GM10266 (cell line): ENCODE measurements at regions not wholly inside any gene's neighbourhood (a gene's known extent, or its start where the extent isn't known, plus 50 kb on each side); places are given as distances from the start of the nearest gene placed in this dataset.

ENCODE experiments used
- DNase-seq: peaks from one replicate; pipeline ENCODE4 v3.0.0; 2012; ENCODE audit errors: extremely low spot score
- CTCF ChIP-seq: IDR thresholded peaks from 2 replicates; pipeline ENCODE4 v1.5.1; 2012; ENCODE audit warnings: mild to moderate bottlenecking, low read depth; ENCODE audit not compliant: control insufficient read depth, insufficient read depth; ENCODE audit errors: missing control alignments

DNA sequence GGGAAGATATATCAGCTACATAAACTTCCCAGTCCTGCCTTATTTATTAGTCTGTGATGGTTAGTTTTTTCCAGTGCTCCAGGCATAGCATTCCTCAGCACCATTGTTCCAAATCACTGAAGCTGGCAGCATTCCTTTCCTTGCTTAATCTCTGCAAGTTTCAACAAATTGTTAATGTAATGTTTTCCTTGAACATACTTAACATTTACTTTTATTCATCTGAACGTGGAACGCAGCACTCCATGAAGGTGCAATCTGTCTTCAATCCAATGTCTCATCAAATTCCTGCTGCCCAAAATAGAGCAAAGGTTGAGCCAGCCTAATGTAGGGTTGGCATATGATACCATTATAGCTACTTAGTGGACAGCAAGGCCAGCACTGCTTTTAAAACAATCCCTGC, 441.1 kb upstream of the RBFOX1 start:
- no peak for DNase-seq
- TF ChIP-seq CTCF = no peak

DNA sequence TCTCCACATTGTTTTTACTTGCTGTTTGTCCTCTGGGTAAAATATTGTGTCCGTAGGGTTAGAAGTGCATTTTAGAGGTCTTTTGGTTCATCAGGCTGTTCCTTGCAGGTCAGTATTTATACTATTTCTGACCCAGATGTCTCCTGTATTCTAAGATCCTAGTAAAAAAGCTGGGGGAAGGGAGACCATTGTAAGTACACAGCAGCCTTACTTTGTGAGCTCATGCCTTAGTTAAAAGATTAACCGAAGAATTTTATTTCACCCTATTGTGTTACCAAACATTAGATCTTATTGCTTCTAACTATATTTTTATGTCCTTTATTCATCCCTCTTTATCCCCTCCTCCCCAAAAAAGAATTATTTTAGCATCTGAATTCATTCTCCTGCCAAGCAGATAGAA, 444.1 kb upstream of the RBFOX1 start:
- DNase-seq = no peak
- no peak for TF ChIP-seq CTCF

- no peak for TF ChIP-seq CTCF
- no peak for DNase-seq
Measured at GRCh38 chr16:6884002-6884401, 448.6 kb upstream of the RBFOX1 start.

- no peak for DNase-seq
- TF ChIP-seq CTCF = no peak
Measured at GRCh38 chr16:6880263-6880662, 452.4 kb upstream of the RBFOX1 start.

GRCh38 chr16:6864671-6865070, 468.0 kb upstream of the RBFOX1 start:
- DNase-seq = no peak
- no peak for TF ChIP-seq CTCF

GRCh38 chr16:6864244-6864643, 468.4 kb upstream of the RBFOX1 start:
- TF ChIP-seq CTCF = no peak
- DNase-seq = no peak

DNA sequence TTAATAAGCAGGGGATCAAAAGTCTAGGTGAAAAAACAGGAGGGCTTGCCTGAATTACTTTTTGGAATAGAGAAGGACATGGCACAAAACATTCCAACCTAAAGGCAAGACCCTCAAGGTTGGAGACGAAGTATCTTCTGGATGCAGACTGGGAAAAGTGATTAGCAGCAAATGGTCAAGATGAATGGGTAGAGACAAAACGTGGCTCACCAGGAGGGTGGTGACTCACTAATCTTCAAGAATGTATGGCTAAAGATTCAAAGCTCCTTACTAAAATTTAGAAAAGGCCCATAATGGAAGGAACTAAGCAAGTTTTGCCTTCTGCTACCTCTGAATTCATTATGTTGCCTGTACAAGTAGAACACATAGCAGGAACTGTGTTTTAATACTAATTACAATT, 469.5 kb upstream of the RBFOX1 start:
- DNase-seq = no peak
- no peak for TF ChIP-seq CTCF
